Stimulated activated CD8-positive, alpha-beta memory T cell treated with anti-CD3 and anti-CD28 coated beads, Interleukin-12 subunit alpha, Interleukin-12 subunit beta, amount 100 ng/mL, for 24 hours (primary cell): ENCODE measurements at regions not wholly inside any gene's neighbourhood (a gene's known extent, or its start where the extent isn't known, plus 50 kb on each side); places are given as distances from the start of the nearest gene placed in this dataset.

Experiments used
- DNase-seq: peaks from one replicate; pipeline ENCODE4 v3.0.0-alpha.2; 2020; ENCODE audit errors: extremely low read depth

DNA sequence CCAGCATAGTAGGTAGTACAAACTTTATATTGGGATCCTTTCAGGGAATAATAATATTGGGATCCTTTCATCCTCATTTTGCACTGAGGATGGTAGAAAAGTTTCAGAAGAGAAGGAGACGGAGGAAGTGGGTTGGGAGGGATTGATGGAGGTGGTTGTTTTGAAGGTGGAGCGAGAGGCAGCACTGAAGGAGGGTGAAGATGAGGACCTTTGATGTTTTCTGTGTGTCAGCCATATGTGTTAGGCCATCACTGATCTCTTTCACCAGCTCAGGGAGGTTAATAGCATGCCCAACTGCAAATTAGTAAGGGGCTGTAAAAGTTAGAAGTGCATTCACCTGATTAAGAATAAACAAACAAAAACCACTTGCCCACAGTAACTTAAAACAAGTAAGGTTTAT is 275.5 kb upstream of the B3GAT1 start:
- DNase-seq = no peak

DNA sequence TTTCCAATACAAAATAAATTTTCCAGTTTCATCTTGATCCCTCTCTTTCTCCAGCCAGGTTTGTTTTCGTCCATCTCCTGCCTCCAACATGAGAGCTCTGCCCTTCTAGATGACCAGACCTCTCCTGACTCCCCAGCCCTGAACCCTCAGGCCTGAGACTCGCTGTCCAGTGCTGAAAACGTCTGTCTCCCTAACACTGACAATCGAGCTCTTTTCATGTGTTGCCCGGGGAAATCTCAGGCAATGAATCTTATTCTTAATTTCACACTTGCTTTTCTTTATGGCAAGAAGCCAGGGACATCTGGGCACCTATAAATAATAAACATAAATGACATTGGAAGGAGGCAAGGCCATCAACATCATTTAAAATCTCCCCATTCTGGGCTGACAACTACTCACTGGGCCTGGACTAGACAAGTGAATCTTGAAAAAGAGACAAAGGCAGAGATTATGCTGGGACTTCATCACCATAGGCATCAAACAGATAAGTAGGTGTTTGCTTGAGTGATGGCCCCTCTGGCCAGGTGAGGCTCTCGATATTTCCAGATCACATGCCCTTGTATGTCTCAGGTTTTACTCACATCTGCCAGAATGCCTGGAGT is 274.5 kb upstream of the B3GAT1 start:
- no peak for DNase-seq

DNA sequence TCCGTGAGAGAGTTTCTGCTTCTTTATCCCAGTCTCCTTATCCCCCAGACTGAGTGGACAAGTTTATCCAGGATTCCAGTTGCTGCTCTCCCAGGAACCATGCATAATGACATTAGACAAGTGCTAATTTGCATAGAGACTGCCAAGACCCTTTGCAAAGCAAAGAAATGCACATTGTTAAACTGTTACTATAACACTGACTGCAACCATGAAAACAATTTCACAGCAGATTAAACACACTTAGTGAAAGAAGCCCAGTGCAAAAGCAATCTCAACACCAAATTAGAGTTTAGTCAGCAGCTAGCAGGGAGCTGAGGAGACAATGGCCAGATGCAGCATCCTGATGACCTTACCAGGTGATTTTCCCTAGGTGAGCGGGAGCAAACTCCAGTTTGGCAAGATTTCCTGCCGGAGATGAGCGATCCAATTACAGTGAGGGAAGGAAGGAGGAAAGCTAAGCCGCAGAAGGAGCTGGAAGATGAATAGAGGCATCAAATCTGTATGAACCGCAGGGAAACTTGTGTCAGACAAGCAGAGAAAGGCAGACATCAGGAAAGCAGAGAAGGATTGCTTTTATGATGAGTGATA is 273.8 kb upstream of the B3GAT1 start:
- no peak for DNase-seq

DNA sequence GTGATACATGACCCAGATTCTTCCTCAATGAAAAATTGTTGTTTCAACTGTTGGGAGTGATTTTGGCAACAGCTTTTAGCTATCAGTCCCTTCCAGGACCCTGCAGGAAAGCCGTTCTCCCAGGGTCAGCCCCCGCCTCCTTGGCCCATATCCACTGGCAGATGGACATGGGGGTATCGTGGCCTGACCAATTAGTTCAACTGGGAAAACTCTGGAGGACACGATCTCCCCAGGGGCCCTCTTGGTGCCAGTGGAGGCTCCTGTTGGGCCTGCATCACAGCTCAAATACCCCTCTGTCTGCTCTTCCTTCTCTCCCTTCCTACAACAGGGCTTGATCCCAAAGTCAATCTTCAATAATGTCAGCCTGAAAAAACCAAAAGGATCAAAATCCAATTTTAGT is 272.5 kb upstream of the B3GAT1 start:
- DNase-seq = no peak

DNA sequence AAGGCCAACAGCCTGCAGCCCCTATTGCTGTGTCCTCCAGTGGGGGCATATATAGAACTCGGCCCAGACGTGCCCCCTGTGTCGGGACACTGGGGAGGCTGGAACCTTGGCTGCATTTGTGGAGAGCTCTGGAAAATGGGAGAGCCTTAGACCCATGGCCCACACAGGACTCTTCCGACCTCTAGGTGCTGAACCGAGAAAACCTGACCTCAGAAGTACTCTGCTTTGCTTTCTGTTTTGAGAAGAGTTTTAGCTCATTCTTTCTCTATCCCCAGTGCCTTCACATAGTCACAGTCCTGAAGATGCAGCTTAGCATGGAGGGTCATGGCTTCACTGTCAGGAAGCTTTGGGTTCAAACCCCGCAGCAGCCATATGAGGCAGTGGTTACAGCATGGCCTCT is 271.8 kb upstream of the B3GAT1 start:
- no peak for DNase-seq

DNA sequence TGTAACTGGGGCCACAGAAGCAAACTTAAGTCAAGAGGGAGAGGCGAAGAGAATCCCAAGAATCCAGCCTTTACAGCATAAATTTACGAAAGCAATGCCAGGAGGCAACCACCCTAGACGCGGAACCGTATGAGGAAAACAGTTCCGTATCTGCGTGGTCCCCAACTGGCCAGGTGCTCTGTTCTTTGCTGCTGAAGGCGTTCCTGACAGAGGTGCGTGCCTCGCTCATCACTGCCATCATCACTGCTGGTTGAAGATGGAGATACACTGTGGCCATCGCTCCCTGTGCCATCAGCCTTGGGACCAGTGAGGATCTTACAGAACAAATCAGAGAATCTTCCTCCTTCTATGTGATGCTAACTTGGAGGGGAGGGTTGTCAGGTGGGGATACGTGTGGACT is 270.5 kb upstream of the B3GAT1 start:
- no peak for DNase-seq

DNA sequence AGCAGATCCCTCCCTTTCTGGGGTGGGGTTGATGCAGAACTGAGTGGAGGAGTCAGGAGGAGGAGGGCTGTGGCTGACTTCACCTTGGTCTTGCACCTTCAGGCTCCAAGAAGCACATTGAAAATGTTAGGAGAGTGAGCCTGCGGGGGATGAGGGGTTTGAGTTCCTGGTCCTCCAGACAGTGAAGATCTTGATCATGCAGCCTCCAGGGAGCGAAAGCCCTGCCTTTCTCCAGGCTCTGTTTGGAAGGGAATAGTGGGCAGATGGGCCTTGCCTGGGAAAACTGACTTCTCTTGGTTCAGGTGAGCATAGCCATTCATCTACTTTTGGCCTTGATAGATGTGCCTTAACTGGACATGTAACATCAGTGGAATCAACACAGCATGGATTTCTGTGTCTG is 267.6 kb upstream of the B3GAT1 start:
- no peak for DNase-seq

DNA sequence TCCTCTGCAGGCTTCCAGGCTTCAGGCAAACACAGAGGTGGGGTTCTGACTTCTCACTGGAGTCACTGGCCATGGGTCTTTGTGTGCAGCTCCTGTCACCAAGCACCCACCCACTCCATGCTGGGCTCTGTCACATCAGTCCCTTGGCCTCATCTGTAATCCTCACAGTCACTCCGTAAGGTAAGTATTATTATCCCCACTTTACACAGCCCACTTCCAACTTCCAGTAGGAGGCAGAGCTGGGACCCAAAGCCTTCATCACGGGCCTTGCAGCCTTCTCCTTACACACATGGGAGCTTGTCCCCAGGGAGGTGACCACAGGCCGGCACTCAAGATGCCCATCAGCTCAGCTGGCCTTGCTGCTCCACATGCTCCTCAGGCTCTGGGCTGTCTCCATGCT is 266.7 kb upstream of the B3GAT1 start:
- DNase-seq = no peak

DNA sequence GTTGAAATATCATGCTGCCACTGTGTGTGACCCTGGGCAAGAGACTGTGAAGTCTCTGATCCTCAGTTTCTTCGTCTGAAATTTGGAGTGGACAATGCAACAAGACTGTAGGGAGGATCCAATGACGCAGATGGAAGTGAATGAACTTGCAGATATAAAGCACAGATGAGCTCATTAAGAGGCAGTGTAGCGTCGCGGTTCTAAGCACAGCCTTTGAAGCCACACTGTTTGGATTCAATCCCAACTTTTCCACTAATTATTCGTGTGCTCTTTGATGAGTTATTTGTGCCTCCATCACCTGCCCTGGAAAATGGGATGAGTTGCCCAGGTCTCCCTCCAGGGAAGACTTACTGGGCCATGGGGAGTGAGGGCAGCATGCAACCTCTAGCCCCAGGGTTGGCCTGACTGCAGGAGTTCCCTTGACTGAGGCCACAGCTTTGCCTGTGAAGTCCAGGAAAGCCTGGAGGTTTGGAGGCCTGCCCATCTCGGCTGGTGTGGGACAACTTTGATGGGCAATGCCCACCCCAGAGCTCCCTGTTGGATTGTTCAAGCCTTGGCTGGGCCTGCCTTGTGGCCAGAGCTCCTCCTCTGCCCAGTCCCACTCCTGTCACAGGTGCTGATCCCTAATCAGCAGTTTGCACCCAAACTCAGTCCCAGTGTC is 266.0 kb upstream of the B3GAT1 start:
- DNase-seq = no peak

DNA sequence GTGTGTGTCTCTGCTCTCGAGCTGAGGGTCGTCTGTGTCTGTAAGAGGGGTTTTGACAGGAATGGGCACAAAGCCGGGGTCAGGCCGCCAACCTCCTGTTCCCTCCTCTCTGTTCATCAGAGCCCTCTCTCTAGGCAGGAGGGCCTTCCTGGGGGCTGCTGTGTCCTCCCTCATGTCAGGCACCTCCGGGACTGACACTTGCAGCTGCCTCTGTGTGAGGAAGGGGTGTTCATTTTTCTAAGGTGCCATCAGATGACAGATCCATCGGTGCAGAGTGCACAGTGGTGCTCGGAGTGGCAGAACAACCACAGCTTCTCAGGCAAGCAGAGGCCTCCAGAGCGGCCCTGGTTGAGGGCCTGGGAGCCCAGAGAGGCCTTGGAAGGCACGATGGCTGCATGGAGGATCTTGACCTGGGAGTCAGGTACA is 265.4 kb upstream of the B3GAT1 start:
- no peak for DNase-seq

DNA sequence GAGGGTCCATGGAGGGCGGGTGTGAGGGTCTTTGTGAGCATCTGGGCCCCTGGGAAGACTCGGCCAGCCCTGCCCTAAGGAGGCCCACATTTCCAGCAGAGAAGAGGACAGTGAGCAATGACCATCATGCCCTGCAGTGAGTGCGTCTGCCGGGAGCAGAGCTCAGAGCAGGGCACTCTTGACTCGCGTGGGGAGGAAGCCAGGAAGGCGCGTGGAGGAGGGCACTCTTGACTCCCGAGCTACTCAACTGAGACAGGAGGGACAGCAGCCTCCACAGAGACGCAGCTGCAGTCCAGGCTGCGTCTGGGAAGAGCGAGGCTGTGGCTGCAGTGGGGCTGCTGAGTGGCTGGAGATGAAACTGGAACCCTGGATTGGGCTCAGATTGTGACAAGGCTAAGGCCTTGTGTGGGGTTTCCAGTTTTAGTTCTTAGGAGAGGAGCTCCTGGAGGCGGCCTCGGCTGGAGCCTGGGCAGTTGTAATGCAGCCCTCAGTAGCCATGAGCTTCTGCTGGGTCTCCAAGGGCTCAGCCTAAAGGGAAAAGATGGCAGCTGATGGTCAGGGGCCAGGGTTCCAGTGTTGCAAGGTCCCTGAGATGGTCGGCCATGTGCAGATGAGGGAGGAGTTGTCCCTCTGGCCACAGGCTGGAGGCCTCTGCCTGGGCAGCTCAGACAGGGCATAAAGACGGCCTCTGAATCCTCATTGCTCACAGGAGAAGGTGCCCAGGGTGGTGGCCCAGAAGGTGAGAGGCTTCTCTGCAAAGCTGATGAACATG is 264.7 kb upstream of the B3GAT1 start:
- DNase-seq = no peak

DNA sequence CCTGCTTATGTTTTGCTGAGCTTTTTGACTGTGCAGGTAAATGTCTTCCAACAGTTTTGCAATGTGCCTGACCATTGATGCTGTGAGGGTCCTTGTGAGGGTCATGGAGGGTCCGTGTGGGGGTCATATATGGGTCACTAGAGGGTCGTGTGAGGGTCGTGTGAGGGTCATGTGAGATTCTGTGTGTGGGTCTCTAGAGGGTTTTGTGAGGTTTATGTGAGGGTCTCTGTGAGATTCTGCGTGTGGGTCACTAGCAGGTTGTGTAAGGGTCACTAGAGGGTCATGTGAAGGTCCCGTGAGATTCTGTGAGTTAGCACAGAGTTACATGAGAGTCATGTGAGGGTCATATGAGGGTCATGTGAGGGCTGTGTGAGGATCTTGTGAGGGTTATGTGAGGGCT is 263.9 kb upstream of the B3GAT1 start:
- DNase-seq = no peak

DNA sequence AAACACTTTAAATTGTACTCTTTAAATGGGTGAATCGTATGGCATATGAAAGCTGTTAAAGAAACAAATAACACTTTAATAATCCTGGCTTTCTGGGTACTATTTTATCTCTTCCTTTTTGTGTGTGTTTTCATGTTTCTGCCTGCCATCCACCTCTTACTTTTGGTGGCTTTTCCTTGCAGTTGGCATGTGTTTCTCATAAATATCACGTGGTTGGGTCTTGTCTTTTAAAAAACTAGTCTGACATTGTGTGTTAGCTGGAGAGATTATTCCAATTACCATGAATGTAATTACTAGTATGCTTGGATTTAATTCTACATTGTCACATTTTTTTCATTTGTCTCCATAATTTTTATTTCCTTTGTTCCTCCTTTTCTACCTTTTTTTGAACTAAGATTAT is 262.9 kb upstream of the B3GAT1 start:
- no peak for DNase-seq

DNA sequence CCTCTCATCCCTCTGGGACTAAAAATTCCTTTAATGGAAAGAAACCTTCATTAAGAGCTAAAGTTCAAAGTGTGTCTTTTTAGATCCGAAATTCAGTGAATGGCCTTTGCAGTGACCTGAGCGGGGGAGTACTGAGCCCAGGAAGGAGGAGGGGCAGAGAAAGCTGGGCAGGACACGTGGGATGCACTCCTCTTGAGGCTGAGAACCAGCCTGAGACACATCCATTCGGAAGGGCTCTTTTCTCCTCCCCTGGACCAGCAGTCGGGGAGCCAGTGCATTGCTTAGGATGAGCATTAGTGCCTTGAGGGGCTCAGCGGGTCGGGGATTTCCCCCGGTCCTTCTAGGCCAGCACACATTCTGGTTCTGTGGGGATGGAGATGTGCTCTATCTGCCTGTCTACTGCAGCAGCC is 258.9 kb upstream of the B3GAT1 start:
- no peak for DNase-seq

DNA sequence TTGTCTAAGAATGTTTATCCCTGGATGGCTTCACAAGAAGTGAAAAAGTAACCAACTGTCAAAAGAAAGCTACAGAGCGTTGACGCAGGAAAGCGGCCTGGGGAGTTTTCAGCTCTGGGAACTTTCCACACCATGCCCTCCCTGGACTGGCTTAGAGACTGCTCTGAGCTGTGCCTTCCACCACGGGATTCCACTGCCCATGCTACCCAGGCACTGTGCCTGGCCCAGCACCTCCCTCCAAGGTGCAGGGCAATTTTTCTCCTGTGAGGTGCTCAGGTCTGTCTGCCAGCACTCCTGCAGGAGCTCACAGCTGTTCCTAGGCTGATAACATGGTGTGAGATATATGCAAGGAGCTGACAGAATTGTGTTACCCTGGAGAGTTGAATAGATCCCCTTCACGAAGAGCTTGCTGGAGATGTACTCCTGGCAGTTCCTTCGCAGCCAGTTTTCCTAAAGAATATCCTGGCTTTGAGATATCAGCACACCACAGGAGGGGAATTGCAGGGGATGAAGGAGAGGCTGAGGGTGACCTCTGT is 258.3 kb upstream of the B3GAT1 start:
- no peak for DNase-seq

DNA sequence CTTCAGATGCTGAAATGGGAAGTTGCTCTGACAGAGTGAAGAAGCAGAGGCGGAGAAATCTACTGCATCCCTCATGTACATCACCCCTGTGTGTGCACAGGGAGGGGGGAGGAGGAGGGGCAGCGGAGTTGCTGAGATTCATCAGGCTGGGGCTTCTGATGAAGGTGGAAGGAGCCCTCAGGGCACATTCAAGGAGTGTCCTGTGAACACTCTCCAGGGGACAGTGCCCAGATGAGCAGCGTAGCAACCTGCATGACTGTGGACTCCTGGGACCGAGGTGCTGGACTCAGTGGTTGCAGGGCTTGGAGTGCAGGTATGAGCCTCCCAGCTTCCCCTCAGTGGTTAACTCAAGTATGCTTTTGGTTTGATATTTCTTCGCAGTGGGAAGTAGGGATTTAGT is 257.8 kb upstream of the B3GAT1 start:
- no peak for DNase-seq

DNA sequence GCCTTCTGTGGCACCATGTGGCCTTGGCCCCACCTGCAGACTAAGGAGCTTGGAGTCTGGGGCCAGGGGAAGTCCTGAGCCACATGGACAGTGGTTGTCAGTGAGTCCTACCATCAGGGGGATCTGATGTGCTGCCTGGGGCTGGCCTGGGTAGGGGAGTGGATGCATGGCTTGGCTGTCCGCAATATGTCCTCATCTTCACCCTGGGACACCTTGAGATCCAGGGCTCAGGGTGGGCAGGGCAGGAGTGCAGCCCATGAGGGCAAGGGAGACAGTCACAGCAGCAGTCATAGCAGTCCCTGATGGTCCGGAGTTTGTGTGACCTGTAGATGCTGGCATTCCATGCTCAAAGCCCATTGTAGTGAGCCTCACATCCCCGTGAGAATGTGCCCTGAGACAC is 256.8 kb upstream of the B3GAT1 start:
- DNase-seq = no peak

DNA sequence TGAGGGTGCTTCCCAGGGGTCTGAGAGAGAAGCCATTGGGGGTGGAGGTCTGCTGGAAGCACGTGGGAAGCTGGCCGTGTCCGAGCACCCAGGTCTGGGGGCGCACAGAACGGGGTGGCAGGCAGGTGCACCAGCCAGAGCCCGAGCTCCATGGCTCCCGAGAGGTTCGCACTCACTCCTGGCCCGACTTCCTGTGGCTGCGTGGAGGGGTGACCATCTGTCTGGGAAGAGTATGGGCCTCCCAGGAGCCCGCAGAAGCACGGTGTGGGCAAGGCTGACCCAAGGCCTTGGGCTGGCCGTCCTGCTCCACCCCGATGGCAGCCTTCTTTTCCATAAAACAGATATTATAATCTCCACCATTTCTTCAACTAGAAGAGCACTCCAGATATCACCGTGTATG is 256.0 kb upstream of the B3GAT1 start:
- no peak for DNase-seq

DNA sequence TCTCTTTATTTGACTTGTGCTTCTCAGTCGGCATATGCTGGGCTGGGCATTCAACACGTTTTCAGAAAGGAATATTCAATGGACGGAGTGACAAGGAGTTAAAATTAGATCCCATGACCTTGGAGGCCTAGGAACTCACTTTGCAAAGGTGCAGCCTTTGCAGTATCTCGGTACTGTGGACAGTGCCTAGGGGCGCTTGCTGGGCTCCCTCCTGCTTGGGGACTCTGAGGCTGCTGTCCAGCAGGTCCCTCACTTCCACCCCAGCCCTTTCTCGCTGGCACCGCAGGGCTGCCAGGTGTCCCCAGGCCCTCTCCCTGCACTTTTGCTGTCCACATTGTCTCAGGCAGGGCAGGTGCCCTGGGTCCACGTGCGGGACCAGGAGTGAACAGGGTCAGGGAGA is 255.5 kb upstream of the B3GAT1 start:
- DNase-seq = no peak

DNA sequence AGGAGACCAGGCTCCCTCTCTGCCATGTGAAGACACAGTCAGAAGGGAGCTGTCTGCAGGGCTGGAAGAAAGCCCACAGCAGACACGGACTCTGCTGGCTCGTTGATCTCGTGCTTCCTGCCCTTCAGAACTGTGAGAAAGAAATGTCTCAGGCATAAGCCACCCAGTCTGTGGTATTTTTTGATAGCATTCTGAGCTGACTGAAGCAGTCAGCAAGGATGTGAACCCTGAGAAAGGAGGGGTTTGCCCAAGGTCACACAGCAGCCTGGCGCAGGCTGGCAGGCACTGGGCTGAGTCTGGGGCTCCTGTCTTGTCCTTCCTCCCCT is 255.1 kb upstream of the B3GAT1 start:
- DNase-seq = no peak

DNA sequence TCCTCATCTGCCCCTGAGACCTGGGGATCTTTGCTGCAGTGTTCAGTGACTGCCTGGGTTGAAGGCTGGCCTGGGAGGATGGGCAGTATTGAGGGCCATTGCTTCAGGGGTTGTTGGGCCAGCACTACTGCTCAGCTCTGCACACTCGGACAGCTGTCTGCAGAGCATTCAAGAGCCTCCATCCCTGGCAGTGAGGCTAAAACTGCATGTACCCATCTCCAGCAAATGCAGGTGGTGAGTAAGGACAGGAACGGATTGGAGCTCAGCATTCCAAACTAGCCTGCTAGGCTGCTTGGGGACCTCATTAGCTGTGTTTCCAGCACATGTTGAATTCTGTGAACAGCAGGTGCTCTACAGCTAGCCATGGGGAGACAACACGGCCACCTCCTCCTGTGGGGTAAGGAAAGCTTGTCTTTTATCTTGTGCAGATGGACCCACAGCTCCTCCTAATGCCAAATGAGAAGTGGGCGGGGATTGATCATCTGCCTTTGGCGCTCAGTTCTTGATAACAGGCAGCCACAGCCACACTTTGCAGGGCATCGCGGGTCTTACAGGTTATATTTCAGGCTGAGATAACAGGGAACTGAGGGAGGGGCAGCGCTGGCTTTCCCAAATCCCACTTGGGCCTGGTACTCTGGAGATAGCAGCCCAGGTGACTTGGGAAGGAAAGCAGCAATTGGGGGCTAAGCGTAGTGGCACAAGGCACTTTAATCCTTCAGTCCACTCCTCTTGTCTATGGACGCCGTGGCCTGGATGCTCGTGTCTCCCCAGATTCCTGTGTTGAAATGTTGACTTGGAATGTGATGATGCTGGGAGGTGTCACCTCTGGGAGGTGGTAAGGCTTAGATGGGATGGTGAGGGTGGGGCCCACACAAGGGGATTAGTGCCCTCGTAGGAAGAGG is 254.5 kb upstream of the B3GAT1 start:
- DNase-seq = no peak
